ENCODE measurements at regions not wholly inside any gene's neighbourhood (a gene's known extent, or its start where the extent isn't known, plus 50 kb on each side); places are given as distances from the start of the nearest gene placed in this dataset.

- TF ChIP-seq CREB1 (IDR thresholded peaks at IDR 0.05): no peak
- TF ChIP-seq HDAC2 (IDR thresholded peaks at IDR 0.05; ENCODE audit: borderline replicate concordance in 1 of 2, low read depth in 2 of 2, low read length in 2 of 2): no peak
- no peak for TF ChIP-seq E2F6 (IDR thresholded peaks at IDR 0.05)
Observed at GRCh38 chr18:34483198-34483597, 226.9 kb upstream of the DTNA start (continued).
